ENCODE measurements at regions not wholly inside any gene's neighbourhood (a gene's known extent, or its start where the extent isn't known, plus 50 kb on each side); places are given as distances from the start of the nearest gene placed in this dataset.
"Not testable (repeated sequence)": the region's sequence is repeated elsewhere in the genome, so short reads cannot be mapped to it uniquely, and the experiment has no call there.

DNA sequence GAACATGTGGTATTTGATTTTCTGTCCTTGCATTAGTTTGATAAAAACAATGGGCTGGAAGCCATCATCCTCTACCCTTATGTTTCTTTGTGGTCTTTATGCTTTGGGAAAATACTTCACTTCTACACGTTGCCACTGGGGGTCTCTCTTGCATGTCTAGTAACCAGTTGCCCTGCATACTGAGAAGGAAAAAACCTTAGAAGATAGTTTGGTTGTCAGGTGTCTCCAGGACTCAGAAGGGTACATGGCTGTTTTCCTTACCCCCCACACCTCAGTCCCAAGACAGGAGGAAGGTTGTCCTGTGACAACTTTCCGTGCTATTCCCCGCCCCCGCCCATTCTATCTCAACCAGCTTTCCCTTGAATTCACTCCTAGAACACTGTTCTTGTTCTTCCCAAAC lies 62.1 kb upstream of the LANCL3 start:
- DNase-seq (ENCODE audit: low read depth), result no peak

GRCh38 chrX:37516512-37516911 lies 54.9 kb upstream of the LANCL3 start:
- DNase-seq (ENCODE audit: low read depth), result not testable (repeated sequence)

DNA sequence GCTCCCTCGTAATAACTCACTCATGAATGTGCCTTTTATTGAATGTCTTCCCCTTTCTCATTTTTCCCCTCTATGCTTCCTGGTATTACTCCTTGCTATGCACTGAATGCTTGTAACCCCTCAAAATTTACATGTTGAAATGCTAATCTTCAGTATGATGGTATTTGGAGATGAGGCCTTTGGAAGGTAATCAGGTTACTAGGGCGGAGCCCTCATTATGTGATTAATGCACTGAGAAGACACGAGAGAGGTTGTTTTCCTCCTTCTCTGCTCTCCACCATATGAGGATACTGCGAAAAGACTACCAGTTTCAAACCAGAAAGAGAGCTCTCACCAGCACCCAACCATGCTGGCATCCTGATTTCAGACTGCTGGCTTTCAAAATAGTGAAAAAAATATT lies 52.2 kb upstream of the LANCL3 start:
- not testable (repeated sequence) for DNase-seq (ENCODE audit: low read depth)

DNA sequence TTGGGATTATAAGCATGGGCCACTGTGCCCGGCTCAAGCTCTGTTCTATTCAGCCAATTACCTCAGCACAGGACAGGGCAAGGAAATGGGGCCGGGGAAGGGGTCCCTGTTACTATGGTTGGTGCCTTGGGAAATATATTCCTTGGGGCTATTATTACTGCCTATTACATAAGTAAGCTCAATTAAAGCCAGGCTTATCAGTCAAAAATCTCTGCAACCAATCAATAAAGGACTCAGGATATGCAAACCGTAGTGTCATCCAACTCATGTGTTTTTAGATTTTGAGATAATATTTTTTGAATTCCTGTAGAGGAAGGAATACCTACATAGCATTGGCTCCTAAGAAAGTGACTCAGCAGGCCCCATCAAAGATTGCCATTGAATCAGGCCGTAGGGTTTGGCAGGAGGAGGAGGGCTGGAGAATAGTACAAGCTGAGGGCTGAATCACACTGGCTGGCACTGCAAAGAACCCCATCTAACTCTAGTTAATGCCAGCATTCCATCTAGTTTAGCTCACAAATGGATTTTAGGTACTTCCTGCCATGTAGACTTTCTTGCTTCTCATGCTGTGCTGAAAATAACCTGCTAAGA lies 50.5 kb upstream of the LANCL3 start:
- DNase-seq (ENCODE audit: low read depth), result peak; percentile 26
